ENCODE measurements at regions not wholly inside any gene's neighbourhood (a gene's known extent, or its start where the extent isn't known, plus 50 kb on each side); places are given as distances from the start of the nearest gene placed in this dataset.
"Not testable (repeated sequence)": the region's sequence is repeated elsewhere in the genome, so short reads cannot be mapped to it uniquely, and the experiment has no call there.

GRCh38 chrX:63285375-63285774 is 65.8 kb downstream of the SPIN4 start:
- no peak for TF ChIP-seq EP300 (IDR thresholded peaks at IDR 0.05)
- no peak for TF ChIP-seq CTCF (IDR thresholded peaks at IDR 0.05)
- TF ChIP-seq POLR2A (IDR thresholded peaks at IDR 0.05), result no peak
- no peak for TF ChIP-seq POLR2AphosphoS5 (IDR thresholded peaks at IDR 0.05)
- H3K4me1 ChIP-seq, result no peaks in the 10 kb centered on the region
- WGBS, 2 donors, result 86 to 90% methylated on average over 1 of the region's 1 CpG
- H3K27ac ChIP-seq, result no peak overlapping the region
- no peaks in the 10 kb centered on the region for H3K9me3 ChIP-seq
- no peak overlapping the region for H3K4me3 ChIP-seq
- no peaks in the 10 kb centered on the region for H3K36me3 ChIP-seq
- DNase-seq, result no peak
- intact Hi-C loops (cut with DNase I), result no loop called here
- H3K27me3 ChIP-seq, result no peaks in the 10 kb centered on the region

- 81 to 89% methylated on average over 2 of the region's 2 CpGs for WGBS, 2 donors
- Histone ChIP-seq H3K36me3 (no peaks in the 10 kb centered on the region), H3K9me3 (no peaks in the 10 kb centered on the region), H3K27me3 (no peaks in the 10 kb centered on the region), H3K27ac (no peak overlapping the region), H3K4me1 (no peaks in the 10 kb centered on the region), H3K4me3 (no peak overlapping the region)
- TF ChIP-seq POLR2AphosphoS5 (IDR thresholded peaks at IDR 0.05) (no peak), EP300 (IDR thresholded peaks at IDR 0.05) (no peak)
- no peak for DNase-seq
- intact Hi-C loops (cut with DNase I), result no loop called here
These were observed 66.5 kb downstream of the SPIN4 start for GRCh38 chrX:63284659-63285058.

GRCh38 chrX:63283348-63283747 is 67.8 kb downstream of the SPIN4 start:
- Histone ChIP-seq H3K27ac (no peak overlapping the region), H3K4me1 (no peaks in the 10 kb centered on the region), H3K27me3 (no peaks in the 10 kb centered on the region), H3K36me3 (no peaks in the 10 kb centered on the region), H3K4me3 (no peak overlapping the region), H3K9me3 (no peaks in the 10 kb centered on the region)
- DNase-seq, result no peak
- intact Hi-C loops (cut with DNase I), result no loop called here
- WGBS, 2 donors, result 83 to 95% methylated on average over 4 of the region's 4 CpGs
- TF ChIP-seq POLR2AphosphoS5 (IDR thresholded peaks at IDR 0.05), result no peak
- no peak for TF ChIP-seq EP300 (IDR thresholded peaks at IDR 0.05)

GRCh38 chrX:63282828-63283227 is 68.3 kb downstream of the SPIN4 start:
- TF ChIP-seq POLR2AphosphoS5 (IDR thresholded peaks at IDR 0.05) (no peak), EP300 (IDR thresholded peaks at IDR 0.05) (no peak), POLR2A (IDR thresholded peaks at IDR 0.05) (no peak), CTCF (IDR thresholded peaks at IDR 0.05) (no peak)
- H3K9me3 ChIP-seq, result no peaks in the 10 kb centered on the region
- H3K4me1 ChIP-seq, result no peaks in the 10 kb centered on the region
- H3K4me3 ChIP-seq, result no peak overlapping the region
- H3K27ac ChIP-seq, result no peak overlapping the region
- intact Hi-C loops (cut with DNase I), result no loop called here
- H3K36me3 ChIP-seq, result no peaks in the 10 kb centered on the region
- no peaks in the 10 kb centered on the region for H3K27me3 ChIP-seq
- no peak for DNase-seq

- Histone ChIP-seq H3K9me3 (no peaks in the 10 kb centered on the region), H3K36me3 (no peaks in the 10 kb centered on the region), H3K4me3 (no peak overlapping the region), H3K27me3 (no peaks in the 10 kb centered on the region), H3K4me1 (no peaks in the 10 kb centered on the region), H3K27ac (no peak overlapping the region)
- whole genome bisulfite sequencing, 2 donors, result 8 to 25% methylated on average over 2 of the region's 2 CpGs
- TF ChIP-seq CTCF (IDR thresholded peaks at IDR 0.05) (no peak), EP300 (IDR thresholded peaks at IDR 0.05) (no peak), POLR2AphosphoS5 (IDR thresholded peaks at IDR 0.05) (no peak), POLR2A (IDR thresholded peaks at IDR 0.05) (no peak)
- no peak for DNase-seq
- intact Hi-C loops (cut with DNase I), result no loop called here
These were observed 69.1 kb downstream of the SPIN4 start for GRCh38 chrX:63282077-63282476.

- intact Hi-C loops (cut with DNase I), result no loop called here
- TF ChIP-seq POLR2A (IDR thresholded peaks at IDR 0.05), result no peak
- no peak for TF ChIP-seq POLR2AphosphoS5 (IDR thresholded peaks at IDR 0.05)
- TF ChIP-seq CTCF (IDR thresholded peaks at IDR 0.05), result no peak
- TF ChIP-seq EP300 (IDR thresholded peaks at IDR 0.05), result no peak
- DNase-seq, result no peak
- Histone ChIP-seq H3K36me3 (no peaks in the 10 kb centered on the region), H3K27me3 (no peaks in the 10 kb centered on the region), H3K4me3 (no peak overlapping the region), H3K4me1 (no peaks in the 10 kb centered on the region), H3K9me3 (no peaks in the 10 kb centered on the region), H3K27ac (no peak overlapping the region)
- WGBS, 2 donors, result 83 to 84% methylated on average over 6 of the region's 6 CpGs
These were observed 69.7 kb downstream of the SPIN4 start for GRCh38 chrX:63281465-63281864.

- 90 to 93% methylated on average over 3 of the region's 3 CpGs for WGBS, 2 donors
- H3K4me1 ChIP-seq; H3K36me3 ChIP-seq; H3K27me3 ChIP-seq; DNase-seq; H3K4me3 ChIP-seq; H3K27ac ChIP-seq; H3K9me3 ChIP-seq; intact Hi-C loops (cut with DNase I): not testable (repeated sequence)
These were observed 73.7 kb downstream of the SPIN4 start for GRCh38 chrX:63277394-63277793.
